A549 (cell line): ENCODE measurements at regions not wholly inside any gene's neighbourhood (a gene's known extent, or its start where the extent isn't known, plus 50 kb on each side); places are given as distances from the start of the nearest gene placed in this dataset.

ENCODE experiments used
- ATAC-seq, 2 experiments: fragments of 200-7000 bp in 1 of 2; fragments of >200 bp in 1 of 2; cut with Nextera tagmentation in 1 of 2; cut with Tn5 transposase in 1 of 2; 3 replicates each; pipeline versions ENCODE4 v1.8.0 to v1.9.1; 2018 to 2020; ENCODE audit warnings: mild to moderate bottlenecking in 1 of 2, moderate library complexity in 1 of 2
- CTCF ChIA-PET: fragments of 300-600 bp; sonication (Branson Sonifier 250); formaldehyde crosslinking; extraction: SDS; loops from one replicate; lab custom pipeline; 2021; ENCODE audit warnings: antibody characterized with exemption, inconsistent platforms; lab: Yijun Ruan, JAX
- POLR2A ChIA-PET: fragments of 350-600 bp; formaldehyde crosslinking; extraction: SDS; loops from one replicate; lab custom pipeline; 2021; ENCODE audit warnings: antibody characterized with exemption, inconsistent platforms; lab: Yijun Ruan, JAX
- DNase-seq, 2 experiments: peaks; one replicate each; pipeline versions ENCODE4 v3.0.0 to v3.0.0-alpha.2; 2011 to 2016; ENCODE audit warnings: low read depth in 1 of 2, low spot score in 1 of 2
- FAIRE-seq: peaks from 2 replicates; lab custom pipeline; 2011; peaks lifted over from hg19 to GRCh38; lab: Jason Lieb, UNC
- H3K27ac ChIP-seq, 2 experiments: fragments of >200 bp; sonication (Bioruptor Twin); formaldehyde crosslinking; 3 replicates each; pipeline ENCODE4 v1.5.1; 2016 to 2017
- H3K4me1 ChIP-seq: fragments of >200 bp; sonication (Bioruptor Twin); formaldehyde crosslinking; 3 replicates; pipeline ENCODE4 v1.6.1; 2016
- H3K4me2 ChIP-seq: fragments of >200 bp; sonication (Bioruptor Twin); formaldehyde crosslinking; 3 replicates; pipeline ENCODE4 v1.6.1; 2016
- H3K4me3 ChIP-seq: fragments of >200 bp; sonication (Bioruptor Twin); formaldehyde crosslinking; 3 replicates; pipeline ENCODE4 v1.5.1; 2016
- H3K9me3 ChIP-seq: fragments of >200 bp; sonication (Bioruptor Twin); formaldehyde crosslinking; 3 replicates; pipeline ENCODE4 v1.6.1; 2016
- CBX2 ChIP-seq: fragments of 200-600 bp; sonication (generic); IDR thresholded peaks from 2 replicates; pipeline ENCODE4 v1.6.1; 2016; ENCODE audit warnings: low read depth, mild to moderate bottlenecking, borderline replicate concordance
- CEBPB ChIP-seq, 2 experiments: fragments of >200 bp in 1 of 2; sonication (Bioruptor Twin) in 1 of 2; formaldehyde crosslinking in 1 of 2; IDR thresholded peaks; 2 replicates each; pipeline ENCODE4 v1.6.1; 2012 to 2016
- EHF ChIP-seq: fragments of 250-450 bp; sonication (Bioruptor Pico); IDR thresholded peaks from 2 replicates; pipeline ENCODE4 v1.5.0; 2020; ENCODE audit warnings: mild to moderate bottlenecking
- EP300 ChIP-seq, 2 experiments: fragments of >200 bp; sonication (Bioruptor Twin); formaldehyde crosslinking; IDR thresholded peaks; 2 replicates in 1 of 2; 3 replicates in 1 of 2; pipeline ENCODE4 v1.6.1; 2016 to 2017
- ESRRA ChIP-seq: fragments of 150-350 bp; IDR thresholded peaks from 2 replicates; pipeline ENCODE4 v1.6.1; 2014; ENCODE audit warnings: mild to moderate bottlenecking, low read length, borderline replicate concordance
- GATA3 ChIP-seq: IDR thresholded peaks from 2 replicates; pipeline ENCODE4 v1.6.1; 2012; ENCODE audit warnings: borderline replicate concordance
- HDAC2 ChIP-seq: fragments of 200-600 bp; sonication (generic); IDR thresholded peaks from 2 replicates; pipeline ENCODE4 v1.6.1; 2016
- HEYL ChIP-seq: fragments of 250-450 bp; sonication (Bioruptor Pico); IDR thresholded peaks from 2 replicates; pipeline ENCODE4 v1.8.0; 2021; ENCODE audit warnings: mild to moderate bottlenecking, moderate library complexity
- HOXB5 ChIP-seq: fragments of 250-450 bp; sonication (Bioruptor Pico); IDR thresholded peaks from 2 replicates; pipeline ENCODE4 v1.5.0; 2020; ENCODE audit warnings: mild to moderate bottlenecking, moderate library complexity
- JUN ChIP-seq, 2 experiments: fragments of >200 bp; sonication (Bioruptor Twin); formaldehyde crosslinking; IDR thresholded peaks; 2 replicates in 1 of 2; 3 replicates in 1 of 2; pipeline ENCODE4 v1.6.1; 2016 to 2017
- JUNB ChIP-seq: fragments of >200 bp; sonication (Bioruptor Twin); formaldehyde crosslinking; IDR thresholded peaks from 2 replicates; pipeline ENCODE4 v1.6.1; 2016
- KDM5A ChIP-seq: fragments of 200-600 bp; sonication (generic); IDR thresholded peaks from 2 replicates; pipeline ENCODE4 v1.6.1; 2016; ENCODE audit warnings: antibody characterized with exemption, mild to moderate bottlenecking
- NR3C1 ChIP-seq: fragments of >200 bp; sonication (Bioruptor Twin); formaldehyde crosslinking; IDR thresholded peaks from 3 replicates; pipeline ENCODE4 v1.6.1; 2017
- RAD21 ChIP-seq, 2 experiments: fragments of >200 bp in 1 of 2; sonication (Bioruptor Twin) in 1 of 2; formaldehyde crosslinking in 1 of 2; IDR thresholded peaks in 1 of 2; conservative IDR thresholded peaks in 1 of 2; 2 replicates in 1 of 2; 3 replicates in 1 of 2; pipeline ENCODE4 v1.6.1; 2012 to 2018; ENCODE audit warnings: inconsistent platforms in 1 of 2
- RARB ChIP-seq: fragments of 250-450 bp; sonication (Bioruptor Pico); IDR thresholded peaks from 2 replicates; pipeline ENCODE4 v1.8.0; 2021; ENCODE audit warnings: mild to moderate bottlenecking, moderate library complexity
- RFX5 ChIP-seq: fragments of 450-650 bp; IDR thresholded peaks from 2 replicates; pipeline ENCODE4 v1.7.1; 2014; ENCODE audit warnings: antibody characterized with exemption, mild to moderate bottlenecking, moderate library complexity
- ZSCAN20 ChIP-seq: fragments of 250-450 bp; sonication (Bioruptor Pico); IDR thresholded peaks from 2 replicates; pipeline ENCODE4 v1.8.0; 2022; ENCODE audit warnings: mild to moderate bottlenecking, moderate library complexity
- WGBS: methylation state at CpG from one replicate; pipeline ENCODE4 v1.1.6; 2017; ENCODE audit errors: missing lambda C conversion rate; 5-methylcytosine and 5-hydroxymethylcytosine counted together
- TF ChIP-seq, protein P1 (sequence below): fragments of >200 bp; sonication (Bioruptor Twin); formaldehyde crosslinking; IDR thresholded peaks from 2 replicates; pipeline ENCODE4 v1.6.1; 2016
- TF ChIP-seq, protein P2 (sequence below): fragments of >200 bp; sonication (Bioruptor Twin); formaldehyde crosslinking; IDR thresholded peaks from 3 replicates; pipeline ENCODE4 v1.6.1; 2016
- TF ChIP-seq, protein P3 (sequence below): fragments of 200-600 bp; sonication (generic); IDR thresholded peaks from 2 replicates; pipeline ENCODE4 v1.6.1; 2016; ENCODE audit warnings: antibody characterized with exemption, mild to moderate bottlenecking, moderate library complexity
- TF ChIP-seq, protein P4 (sequence below): fragments of >200 bp; sonication (Bioruptor Twin); formaldehyde crosslinking; IDR thresholded peaks from 3 replicates; pipeline ENCODE4 v1.5.1; 2016

DNA sequence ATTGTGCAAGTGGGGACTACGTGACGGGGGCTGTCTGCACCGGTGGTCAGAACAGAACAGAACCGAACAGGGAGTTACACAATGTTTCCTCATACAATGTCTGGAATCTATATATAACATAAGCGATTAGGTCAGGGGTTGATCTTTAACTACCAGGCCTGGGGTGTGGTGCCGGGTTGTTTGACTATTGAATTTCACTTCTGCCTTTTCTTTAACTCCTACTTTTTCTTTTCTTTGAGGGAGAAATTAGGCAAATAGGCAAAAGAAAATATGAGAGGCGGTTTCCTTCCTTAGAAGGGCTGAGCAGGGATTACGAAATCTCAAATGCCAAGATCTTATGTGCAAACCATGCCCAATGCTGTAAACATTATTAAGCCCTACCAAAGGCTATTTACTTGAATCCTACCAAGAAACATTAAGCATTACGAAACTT, 140.3 kb downstream of the SLC38A6 start:
- peaks cover 59% of the 10 kb centered on the region for H3K4me1 ChIP-seq
- CTCF ChIA-PET, result no interaction called here
- WGBS, result 17% methylated on average over 9 of the region's 9 CpGs
- no peak for TF ChIP-seq HOXB5
- peak; percentile 26; the same call in 1 of the 2 replicates for TF ChIP-seq GATA3
- TF ChIP-seq JUNB, result peak; percentile 27; the same call in 1 of the 2 replicates
- peak; percentile 88 to 94 for TF ChIP-seq CEBPB (IDR thresholded peaks at IDR 0.05)
- TF ChIP-seq RARB (CRISPR knock-in tag), result no peak
- TF ChIP-seq, protein P1, sequence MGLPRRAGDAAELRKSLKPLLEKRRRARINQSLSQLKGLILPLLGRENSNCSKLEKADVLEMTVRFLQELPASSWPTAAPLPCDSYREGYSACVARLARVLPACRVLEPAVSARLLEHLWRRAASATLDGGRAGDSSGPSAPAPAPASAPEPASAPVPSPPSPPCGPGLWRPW, result peak; percentile 57; the same call in 1 of the 2 replicates
- TF ChIP-seq EP300 (IDR thresholded peaks at IDR 0.05), result peak in 1 of 2 experiments; percentile 80; a peak in 2 of 5 replicates
- peak; percentile 56 to 70; a peak in 3 of 5 replicates for TF ChIP-seq JUN (IDR thresholded peaks at IDR 0.05)
- TF ChIP-seq, protein P2, sequence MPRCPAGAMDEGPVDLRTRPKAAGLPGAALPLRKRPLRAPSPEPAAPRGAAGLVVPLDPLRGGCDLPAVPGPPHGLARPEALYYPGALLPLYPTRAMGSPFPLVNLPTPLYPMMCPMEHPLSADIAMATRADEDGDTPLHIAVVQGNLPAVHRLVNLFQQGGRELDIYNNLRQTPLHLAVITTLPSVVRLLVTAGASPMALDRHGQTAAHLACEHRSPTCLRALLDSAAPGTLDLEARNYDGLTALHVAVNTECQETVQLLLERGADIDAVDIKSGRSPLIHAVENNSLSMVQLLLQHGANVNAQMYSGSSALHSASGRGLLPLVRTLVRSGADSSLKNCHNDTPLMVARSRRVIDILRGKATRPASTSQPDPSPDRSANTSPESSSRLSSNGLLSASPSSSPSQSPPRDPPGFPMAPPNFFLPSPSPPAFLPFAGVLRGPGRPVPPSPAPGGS, result 0 out of 3 replicates have a peak, but pooled peaks have one; percentile 39
- TF ChIP-seq, all 56 proteins: peak for 7
- ATAC-seq (peak; percentile 55 to 79; a peak in 5 of 6 replicates), FAIRE-seq (no peak), DNase-seq (peak in 1 of 2 experiments; percentile 80)
- POLR2A ChIA-PET, result no interaction called here
- peak overlapping the region; percentile 63 for H3K4me2 ChIP-seq
- H3K27ac ChIP-seq, result peak overlapping the region; percentile 84 to 88
- H3K9me3 ChIP-seq, result no peaks in the 10 kb centered on the region
- H3K4me3 ChIP-seq, result no peak overlapping the region

DNA sequence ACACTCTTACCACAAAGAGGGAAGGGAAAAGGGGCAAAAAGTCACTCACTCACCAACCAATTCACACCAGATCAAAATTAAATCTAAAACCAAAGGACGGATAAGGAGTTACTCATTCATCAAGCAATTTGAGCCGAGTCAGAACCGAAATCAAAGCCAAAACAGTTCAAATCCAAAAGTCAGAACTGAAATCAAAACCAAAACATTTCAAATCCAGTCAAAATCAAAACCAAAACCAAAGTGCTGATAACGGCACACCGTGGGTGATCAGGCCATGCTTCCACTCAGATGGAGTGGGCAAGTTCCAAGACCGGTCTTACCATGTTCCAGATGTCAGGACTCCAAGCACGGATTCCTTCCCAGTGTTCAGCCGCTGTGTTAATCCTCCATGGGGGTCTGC, 139.5 kb downstream of the SLC38A6 start:
- peak overlapping the region; percentile 63 for H3K4me2 ChIP-seq
- 0 out of 6 replicates have a peak, but pooled peaks of 1 of the 2 experiments have one; percentile 39 for ATAC-seq
- no peak overlapping the region for H3K4me3 ChIP-seq
- WGBS, result 92% methylated on average over 8 of the region's 8 CpGs
- TF ChIP-seq, protein P3, sequence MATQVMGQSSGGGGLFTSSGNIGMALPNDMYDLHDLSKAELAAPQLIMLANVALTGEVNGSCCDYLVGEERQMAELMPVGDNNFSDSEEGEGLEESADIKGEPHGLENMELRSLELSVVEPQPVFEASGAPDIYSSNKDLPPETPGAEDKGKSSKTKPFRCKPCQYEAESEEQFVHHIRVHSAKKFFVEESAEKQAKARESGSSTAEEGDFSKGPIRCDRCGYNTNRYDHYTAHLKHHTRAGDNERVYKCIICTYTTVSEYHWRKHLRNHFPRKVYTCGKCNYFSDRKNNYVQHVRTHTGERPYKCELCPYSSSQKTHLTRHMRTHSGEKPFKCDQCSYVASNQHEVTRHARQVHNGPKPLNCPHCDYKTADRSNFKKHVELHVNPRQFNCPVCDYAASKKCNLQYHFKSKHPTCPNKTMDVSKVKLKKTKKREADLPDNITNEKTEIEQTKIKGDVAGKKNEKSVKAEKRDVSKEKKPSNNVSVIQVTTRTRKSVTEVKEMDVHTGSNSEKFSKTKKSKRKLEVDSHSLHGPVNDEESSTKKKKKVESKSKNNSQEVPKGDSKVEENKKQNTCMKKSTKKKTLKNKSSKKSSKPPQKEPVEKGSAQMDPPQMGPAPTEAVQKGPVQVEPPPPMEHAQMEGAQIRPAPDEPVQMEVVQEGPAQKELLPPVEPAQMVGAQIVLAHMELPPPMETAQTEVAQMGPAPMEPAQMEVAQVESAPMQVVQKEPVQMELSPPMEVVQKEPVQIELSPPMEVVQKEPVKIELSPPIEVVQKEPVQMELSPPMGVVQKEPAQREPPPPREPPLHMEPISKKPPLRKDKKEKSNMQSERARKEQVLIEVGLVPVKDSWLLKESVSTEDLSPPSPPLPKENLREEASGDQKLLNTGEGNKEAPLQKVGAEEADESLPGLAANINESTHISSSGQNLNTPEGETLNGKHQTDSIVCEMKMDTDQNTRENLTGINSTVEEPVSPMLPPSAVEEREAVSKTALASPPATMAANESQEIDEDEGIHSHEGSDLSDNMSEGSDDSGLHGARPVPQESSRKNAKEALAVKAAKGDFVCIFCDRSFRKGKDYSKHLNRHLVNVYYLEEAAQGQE, result no peak
- TF ChIP-seq, protein P4, sequence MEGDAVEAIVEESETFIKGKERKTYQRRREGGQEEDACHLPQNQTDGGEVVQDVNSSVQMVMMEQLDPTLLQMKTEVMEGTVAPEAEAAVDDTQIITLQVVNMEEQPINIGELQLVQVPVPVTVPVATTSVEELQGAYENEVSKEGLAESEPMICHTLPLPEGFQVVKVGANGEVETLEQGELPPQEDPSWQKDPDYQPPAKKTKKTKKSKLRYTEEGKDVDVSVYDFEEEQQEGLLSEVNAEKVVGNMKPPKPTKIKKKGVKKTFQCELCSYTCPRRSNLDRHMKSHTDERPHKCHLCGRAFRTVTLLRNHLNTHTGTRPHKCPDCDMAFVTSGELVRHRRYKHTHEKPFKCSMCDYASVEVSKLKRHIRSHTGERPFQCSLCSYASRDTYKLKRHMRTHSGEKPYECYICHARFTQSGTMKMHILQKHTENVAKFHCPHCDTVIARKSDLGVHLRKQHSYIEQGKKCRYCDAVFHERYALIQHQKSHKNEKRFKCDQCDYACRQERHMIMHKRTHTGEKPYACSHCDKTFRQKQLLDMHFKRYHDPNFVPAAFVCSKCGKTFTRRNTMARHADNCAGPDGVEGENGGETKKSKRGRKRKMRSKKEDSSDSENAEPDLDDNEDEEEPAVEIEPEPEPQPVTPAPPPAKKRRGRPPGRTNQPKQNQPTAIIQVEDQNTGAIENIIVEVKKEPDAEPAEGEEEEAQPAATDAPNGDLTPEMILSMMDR, result no peak
- TF ChIP-seq CBX2, result no peak
- TF ChIP-seq ZSCAN20 (CRISPR knock-in tag), result no peak
- TF ChIP-seq GATA3, result no peak
- TF ChIP-seq HEYL (CRISPR knock-in tag), result no peak
- TF ChIP-seq, protein P2, result no peak
- no peak for TF ChIP-seq RFX5
- no peak for TF ChIP-seq HDAC2
- TF ChIP-seq RAD21 (conservative IDR thresholded peaks at IDR 0.05 in 1 of 2, IDR thresholded peaks at IDR 0.05 in 1 of 2), result no peak
- TF ChIP-seq EHF (CRISPR knock-in tag), result no peak
- no peak for TF ChIP-seq ESRRA
- no peak for TF ChIP-seq KDM5A
- TF ChIP-seq HOXB5, result no peak
- no peak for TF ChIP-seq NR3C1
- TF ChIP-seq, all 56 proteins: peak for 0
- POLR2A ChIA-PET, result no interaction called here
- peak overlapping the region; percentile 84 to 88 for H3K27ac ChIP-seq
- peaks cover 56% of the 10 kb centered on the region for H3K4me1 ChIP-seq
- H3K9me3 ChIP-seq, result no peaks in the 10 kb centered on the region
- no peak for FAIRE-seq
- CTCF ChIA-PET, result no interaction called here
- no peak for DNase-seq
